ENCODE measurements at regions not wholly inside any gene's neighbourhood (a gene's known extent, or its start where the extent isn't known, plus 50 kb on each side); places are given as distances from the start of the nearest gene placed in this dataset.

- no peak overlapping the region for H3K27ac ChIP-seq (replicated peaks in 1 of 4)
Measured at GRCh38 chr11:69382131-69383128, 88.5 kb downstream of the MYEOV start.

GRCh38 chr11:69383372-69384250 is 89.7 kb downstream of the MYEOV start:
- H3K4me3 ChIP-seq = no peak overlapping the region
- H3K27me3 ChIP-seq = peaks cover 0 to 3% (median 0%) of the 10 kb centered on the region in 4 donors
- WGBS = 91% methylated on average over 11 of the region's 13 CpGs
- H3K4me1 ChIP-seq = no peaks in the 10 kb centered on the region
- no peak overlapping the region for H3K27ac ChIP-seq (replicated peaks in 1 of 4)
- intact Hi-C loops (cut with DNase I) = no loop called here
- DNase-seq (ENCODE audit: extremely low spot score) = no peak
- no peak for TF ChIP-seq CTCF (IDR thresholded peaks at IDR 0.05)
- no peak for TF ChIP-seq EP300 (IDR thresholded peaks at IDR 0.05)
- no peak for TF ChIP-seq POLR2AphosphoS5 (IDR thresholded peaks at IDR 0.05)
- TF ChIP-seq POLR2A (IDR thresholded peaks at IDR 0.05; ENCODE audit: low read depth) = no peak
- H3K36me3 ChIP-seq = no peaks in the 10 kb centered on the region
- H3K9me3 ChIP-seq = peaks cover 0 to 14% (median 9%) of the 10 kb centered on the region in 4 donors

More at GRCh38 chr11:69382131-69383128, 88.5 kb downstream of the MYEOV start:
- 61% methylated on average over 10 of the region's 27 CpGs for WGBS
- TF ChIP-seq POLR2AphosphoS5 (IDR thresholded peaks at IDR 0.05) (no peak), EP300 (IDR thresholded peaks at IDR 0.05) (no peak), POLR2A (IDR thresholded peaks at IDR 0.05; ENCODE audit: low read depth) (no peak), CTCF (IDR thresholded peaks at IDR 0.05) (no peak)
- peaks cover 0 to 2% (median under 1%) of the 10 kb centered on the region in 4 donors for H3K9me3 ChIP-seq
- no peaks in the 10 kb centered on the region for H3K36me3 ChIP-seq
- peak overlapping the region in 1 of 4 donors; percentile 1 for H3K4me3 ChIP-seq
- DNase-seq (ENCODE audit: extremely low spot score) = no peak
- no peaks in the 10 kb centered on the region for H3K4me1 ChIP-seq
- intact Hi-C loops (cut with DNase I) = no loop called here
- H3K27me3 ChIP-seq = peaks cover 0 to 10% (median 0%) of the 10 kb centered on the region in 4 donors

GRCh38 chr11:69384251-69385143 is 90.5 kb downstream of the MYEOV start:
- H3K27me3 ChIP-seq = no peaks in the 10 kb centered on the region
- H3K9me3 ChIP-seq = peaks cover 0 to 18% (median 14%) of the 10 kb centered on the region in 4 donors
- no peak for DNase-seq (ENCODE audit: extremely low spot score)
- intact Hi-C loops (cut with DNase I) = no loop called here
- no peak overlapping the region for H3K27ac ChIP-seq (replicated peaks in 1 of 4)
- 88% methylated on average over 31 of the region's 31 CpGs for WGBS
- no peaks in the 10 kb centered on the region for H3K36me3 ChIP-seq
- no peaks in the 10 kb centered on the region for H3K4me1 ChIP-seq
- TF ChIP-seq POLR2AphosphoS5 (IDR thresholded peaks at IDR 0.05) (no peak), EP300 (IDR thresholded peaks at IDR 0.05) (no peak), POLR2A (IDR thresholded peaks at IDR 0.05; ENCODE audit: low read depth) (no peak), CTCF (IDR thresholded peaks at IDR 0.05) (no peak)
- no peak overlapping the region for H3K4me3 ChIP-seq

GRCh38 chr11:69385144-69385820 is 91.3 kb downstream of the MYEOV start:
- no peak for DNase-seq (ENCODE audit: extremely low spot score)
- WGBS = 94% methylated on average over 5 of the region's 6 CpGs

More at GRCh38 chr11:69385144-69385820, 91.3 kb downstream of the MYEOV start:
- no peak overlapping the region for H3K27ac ChIP-seq (replicated peaks in 1 of 4)
- TF ChIP-seq POLR2A (IDR thresholded peaks at IDR 0.05; ENCODE audit: low read depth) = no peak
- H3K9me3 ChIP-seq = peaks cover 0 to 18% (median 14%) of the 10 kb centered on the region in 4 donors
- intact Hi-C loops (cut with DNase I) = no loop called here
- H3K4me1 ChIP-seq = no peaks in the 10 kb centered on the region
- peaks cover 0 to 2% (median 0%) of the 10 kb centered on the region in 4 donors for H3K27me3 ChIP-seq
- H3K4me3 ChIP-seq = no peak overlapping the region
- no peaks in the 10 kb centered on the region for H3K36me3 ChIP-seq

Measured in esophagus muscularis mucosa (tissue), 4 donors.